ENCODE measurements at regions not wholly inside any gene's neighbourhood (a gene's known extent, or its start where the extent isn't known, plus 50 kb on each side); places are given as distances from the start of the nearest gene placed in this dataset.

- TF ChIP-seq CTCF (IDR thresholded peaks at IDR 0.05): no peak
- no peak for TF ChIP-seq EZH2 (IDR thresholded peaks at IDR 0.05; ENCODE audit: borderline replicate concordance, insufficient read depth, low read depth, low read length, poor library complexity, severe bottlenecking)
These were observed 81.7 kb downstream of the IFNG-AS1 start for GRCh38 chr12:68070957-68071356.
